ENCODE measurements at regions not wholly inside any gene's neighbourhood (a gene's known extent, or its start where the extent isn't known, plus 50 kb on each side); places are given as distances from the start of the nearest gene placed in this dataset.

DNA sequence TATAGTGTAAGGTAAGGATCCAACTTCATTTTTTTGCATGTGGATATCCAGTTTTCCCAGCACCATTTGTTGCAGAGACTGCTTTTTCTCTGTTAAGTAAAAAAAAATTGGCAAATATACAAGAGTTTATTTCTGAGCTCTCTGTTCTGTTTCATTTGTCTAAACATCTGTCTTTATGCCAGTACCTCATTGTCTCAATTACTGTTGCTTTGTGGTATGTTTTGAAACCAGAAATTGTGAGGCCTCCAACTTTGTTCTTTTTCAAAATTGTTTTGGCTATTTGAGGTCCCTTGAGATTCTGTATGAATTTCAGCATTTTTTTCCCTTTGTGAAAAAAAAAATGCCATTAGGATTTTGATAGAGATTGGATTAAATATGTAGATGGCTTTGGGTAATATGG lies 150.5 kb downstream of the MINAR1 start:
- H3K4me1 Mint-ChIP-seq (ENCODE audit: unreplicated experiment): no peaks in the 10 kb centered on the region
- H3K9me3 Mint-ChIP-seq: no peaks in the 10 kb centered on the region
- peaks cover 34% of the 10 kb centered on the region for H3K27me3 Mint-ChIP-seq
- no peaks in the 10 kb centered on the region for H3K36me3 Mint-ChIP-seq
- H3K4me3 Mint-ChIP-seq: no peak overlapping the region
- TF ChIP-seq, protein P1, sequence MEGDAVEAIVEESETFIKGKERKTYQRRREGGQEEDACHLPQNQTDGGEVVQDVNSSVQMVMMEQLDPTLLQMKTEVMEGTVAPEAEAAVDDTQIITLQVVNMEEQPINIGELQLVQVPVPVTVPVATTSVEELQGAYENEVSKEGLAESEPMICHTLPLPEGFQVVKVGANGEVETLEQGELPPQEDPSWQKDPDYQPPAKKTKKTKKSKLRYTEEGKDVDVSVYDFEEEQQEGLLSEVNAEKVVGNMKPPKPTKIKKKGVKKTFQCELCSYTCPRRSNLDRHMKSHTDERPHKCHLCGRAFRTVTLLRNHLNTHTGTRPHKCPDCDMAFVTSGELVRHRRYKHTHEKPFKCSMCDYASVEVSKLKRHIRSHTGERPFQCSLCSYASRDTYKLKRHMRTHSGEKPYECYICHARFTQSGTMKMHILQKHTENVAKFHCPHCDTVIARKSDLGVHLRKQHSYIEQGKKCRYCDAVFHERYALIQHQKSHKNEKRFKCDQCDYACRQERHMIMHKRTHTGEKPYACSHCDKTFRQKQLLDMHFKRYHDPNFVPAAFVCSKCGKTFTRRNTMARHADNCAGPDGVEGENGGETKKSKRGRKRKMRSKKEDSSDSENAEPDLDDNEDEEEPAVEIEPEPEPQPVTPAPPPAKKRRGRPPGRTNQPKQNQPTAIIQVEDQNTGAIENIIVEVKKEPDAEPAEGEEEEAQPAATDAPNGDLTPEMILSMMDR (conservative IDR thresholded peaks at IDR 0.05): no peak
- H3K27ac Mint-ChIP-seq: no peak overlapping the region
- no peak for DNase-seq (ENCODE audit: extremely low spot score, unreplicated experiment)

DNA sequence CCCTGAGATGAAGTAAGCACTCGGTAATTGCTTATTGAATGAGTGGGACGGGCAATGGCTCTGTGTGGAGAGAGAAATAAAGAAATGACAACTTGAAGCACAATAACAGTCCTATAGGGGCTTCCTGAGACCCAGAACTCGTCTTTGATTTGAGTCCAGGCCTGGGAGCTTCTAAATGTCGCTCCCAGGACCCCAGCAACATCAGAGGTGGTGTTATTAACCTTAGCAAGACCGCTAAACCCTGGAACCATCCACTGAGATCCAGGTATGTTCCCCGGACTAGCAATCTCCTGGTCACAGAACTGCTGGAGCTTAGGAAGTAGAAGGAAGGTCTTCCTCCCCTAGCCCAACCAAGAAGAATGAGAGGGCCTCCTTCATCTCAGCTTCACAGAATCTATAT lies 160.0 kb downstream of the MINAR1 start:
- Mint-ChIP-seq H3K27ac (no peak overlapping the region), H3K4me1 (ENCODE audit: unreplicated experiment) (no peaks in the 10 kb centered on the region), H3K4me3 (no peak overlapping the region), H3K9me3 (no peaks in the 10 kb centered on the region), H3K36me3 (no peaks in the 10 kb centered on the region), H3K27me3 (peaks cover 29% of the 10 kb centered on the region)
- no peak for DNase-seq (ENCODE audit: extremely low spot score, unreplicated experiment)
- TF ChIP-seq, protein P1 (conservative IDR thresholded peaks at IDR 0.05): no peak

DNA sequence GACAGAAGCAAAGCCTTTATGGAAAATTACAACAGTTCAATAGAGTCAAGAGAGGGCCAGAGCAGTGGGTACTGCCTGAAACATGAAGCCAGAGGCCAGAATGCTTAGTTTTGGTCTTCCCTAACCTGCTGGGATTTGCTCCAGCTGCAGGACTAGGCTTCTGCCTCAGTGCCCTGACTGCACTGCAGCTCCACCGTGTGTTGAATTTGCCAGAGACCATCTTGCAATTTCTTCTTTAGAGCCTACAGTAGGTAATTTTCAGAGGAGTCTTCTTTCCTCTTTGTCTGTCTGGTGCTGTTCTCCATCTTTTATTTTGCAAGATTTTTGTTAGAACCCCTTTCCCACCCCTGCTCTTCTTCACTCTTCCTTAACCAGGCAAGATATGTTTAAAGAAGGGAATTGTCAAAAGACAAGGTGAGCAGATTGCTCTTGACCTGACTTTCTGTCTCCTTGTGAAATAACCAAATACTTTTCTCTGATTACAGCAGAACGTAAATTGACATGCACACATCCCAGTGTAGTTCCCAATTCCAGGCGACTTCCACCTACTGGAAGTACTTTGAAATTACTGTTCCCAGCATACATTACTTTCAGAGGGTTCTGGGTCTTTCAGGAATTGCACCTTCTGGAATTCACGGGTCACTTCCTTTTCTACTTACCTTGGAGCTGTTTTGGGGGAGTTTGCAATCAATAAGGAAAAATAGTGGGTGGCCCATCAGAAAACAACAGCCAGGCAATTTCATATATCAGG lies 161.2 kb downstream of the MINAR1 start:
- Mint-ChIP-seq H3K36me3 (no peaks in the 10 kb centered on the region), H3K4me3 (no peak overlapping the region), H3K4me1 (ENCODE audit: unreplicated experiment) (no peaks in the 10 kb centered on the region), H3K27ac (no peak overlapping the region), H3K27me3 (peaks cover 24% of the 10 kb centered on the region), H3K9me3 (no peaks in the 10 kb centered on the region)
- no peak for DNase-seq (ENCODE audit: extremely low spot score, unreplicated experiment)
- TF ChIP-seq, protein P1 (conservative IDR thresholded peaks at IDR 0.05): peak; percentile 56

DNA sequence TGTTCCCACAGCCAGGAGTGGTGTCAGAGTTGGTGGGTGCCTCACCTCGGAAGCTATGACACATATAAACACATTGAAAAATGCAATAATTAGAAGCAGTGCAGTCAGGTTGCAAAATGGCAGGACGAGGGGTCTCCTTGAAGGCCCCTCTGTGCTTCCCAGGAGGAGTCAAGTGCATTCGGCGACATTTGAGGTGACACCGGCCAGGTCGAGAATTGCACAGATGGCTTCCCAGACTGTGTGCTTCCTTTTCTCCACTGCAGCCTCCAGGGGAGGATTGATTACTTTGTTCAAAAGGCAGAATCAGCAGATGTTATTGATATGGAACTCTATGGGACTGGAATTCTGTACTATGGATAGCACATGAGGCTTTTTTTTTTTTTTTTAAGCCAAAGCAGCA lies 163.2 kb downstream of the MINAR1 start:
- Mint-ChIP-seq H3K36me3 (no peaks in the 10 kb centered on the region), H3K27ac (no peak overlapping the region), H3K4me1 (ENCODE audit: unreplicated experiment) (no peaks in the 10 kb centered on the region), H3K27me3 (peaks cover 27% of the 10 kb centered on the region), H3K4me3 (no peak overlapping the region), H3K9me3 (no peaks in the 10 kb centered on the region)
- no peak for DNase-seq (ENCODE audit: extremely low spot score, unreplicated experiment)
- TF ChIP-seq, protein P1 (conservative IDR thresholded peaks at IDR 0.05): no peak

DNA sequence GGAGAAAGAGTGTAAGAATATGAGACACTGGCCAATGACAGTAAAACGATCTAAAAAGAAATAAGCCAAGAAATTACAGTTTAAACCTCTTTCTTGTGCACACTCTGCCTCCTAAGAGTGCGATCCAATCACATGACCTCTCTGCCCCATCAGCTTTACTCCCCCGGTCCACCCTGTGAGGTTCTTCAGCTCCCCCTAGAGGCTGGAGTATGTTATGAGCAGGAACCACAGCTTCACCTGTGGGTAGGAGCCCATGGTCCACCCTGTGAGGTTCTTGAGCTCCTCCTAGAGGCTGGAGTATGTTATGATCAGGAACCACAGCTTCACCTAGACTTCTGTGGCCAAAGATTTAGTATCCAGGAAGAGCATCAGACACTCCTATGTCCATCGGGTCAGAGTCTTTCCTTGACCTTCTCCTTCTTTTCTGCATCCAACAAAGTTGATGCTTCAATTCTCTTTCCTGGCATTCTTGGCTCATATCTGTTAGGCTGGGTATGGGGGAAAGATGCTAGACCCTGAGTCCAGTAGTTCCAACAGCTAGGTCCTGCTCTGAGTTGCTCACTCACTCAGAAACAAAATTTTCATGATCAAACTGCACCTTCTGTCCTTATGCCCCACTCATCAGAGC lies 164.0 kb downstream of the MINAR1 start:
- Mint-ChIP-seq H3K27me3 (peaks cover 33% of the 10 kb centered on the region), H3K4me1 (ENCODE audit: unreplicated experiment) (no peaks in the 10 kb centered on the region), H3K4me3 (no peak overlapping the region), H3K36me3 (no peaks in the 10 kb centered on the region), H3K9me3 (no peaks in the 10 kb centered on the region), H3K27ac (no peak overlapping the region)
- DNase-seq (ENCODE audit: extremely low spot score, unreplicated experiment): no peak
- TF ChIP-seq, protein P1 (conservative IDR thresholded peaks at IDR 0.05): peak; percentile 87
